ENCODE measurements at regions not wholly inside any gene's neighbourhood (a gene's known extent, or its start where the extent isn't known, plus 50 kb on each side); places are given as distances from the start of the nearest gene placed in this dataset.

DNA sequence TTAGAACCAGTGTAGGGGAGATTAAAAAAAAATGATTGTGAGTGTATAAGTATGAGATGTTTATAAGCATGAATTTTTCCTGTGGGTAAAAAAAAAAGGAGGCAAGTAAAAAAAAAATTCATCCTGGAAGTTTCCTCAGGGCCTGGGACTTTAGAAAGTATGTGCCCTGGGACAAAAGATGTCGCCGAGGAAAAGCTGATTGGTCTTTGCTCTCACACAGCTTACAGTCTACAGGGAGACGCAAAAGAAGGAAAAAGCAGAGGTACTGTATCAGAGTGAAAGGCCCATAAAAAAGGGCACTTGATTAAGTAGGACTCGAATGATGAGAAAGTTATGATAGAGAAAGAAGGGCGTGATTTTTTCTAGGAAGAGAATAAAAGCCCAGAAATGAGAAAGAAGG, 501.4 kb upstream of the MEF2C start:
- DNase-seq = no peak

DNA sequence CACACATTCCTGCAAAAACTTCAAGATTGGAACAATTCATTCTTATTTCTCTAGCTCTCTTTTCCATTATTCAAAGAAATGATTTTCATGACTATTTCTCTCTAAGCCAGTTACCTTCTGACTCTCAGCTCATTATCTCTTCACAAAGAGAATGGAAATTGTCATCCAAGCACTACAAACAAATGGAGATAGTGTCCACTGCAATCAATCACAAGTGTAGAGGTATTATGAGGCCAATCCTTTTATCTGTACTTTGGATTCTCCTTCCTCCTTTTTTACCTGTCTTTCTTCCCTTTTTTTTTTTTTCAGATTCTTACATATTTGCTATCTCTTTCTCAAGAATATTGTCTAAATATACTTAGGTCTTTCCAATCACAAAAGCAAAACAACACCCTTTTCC, 497.7 kb upstream of the MEF2C start:
- no peak for DNase-seq

DNA sequence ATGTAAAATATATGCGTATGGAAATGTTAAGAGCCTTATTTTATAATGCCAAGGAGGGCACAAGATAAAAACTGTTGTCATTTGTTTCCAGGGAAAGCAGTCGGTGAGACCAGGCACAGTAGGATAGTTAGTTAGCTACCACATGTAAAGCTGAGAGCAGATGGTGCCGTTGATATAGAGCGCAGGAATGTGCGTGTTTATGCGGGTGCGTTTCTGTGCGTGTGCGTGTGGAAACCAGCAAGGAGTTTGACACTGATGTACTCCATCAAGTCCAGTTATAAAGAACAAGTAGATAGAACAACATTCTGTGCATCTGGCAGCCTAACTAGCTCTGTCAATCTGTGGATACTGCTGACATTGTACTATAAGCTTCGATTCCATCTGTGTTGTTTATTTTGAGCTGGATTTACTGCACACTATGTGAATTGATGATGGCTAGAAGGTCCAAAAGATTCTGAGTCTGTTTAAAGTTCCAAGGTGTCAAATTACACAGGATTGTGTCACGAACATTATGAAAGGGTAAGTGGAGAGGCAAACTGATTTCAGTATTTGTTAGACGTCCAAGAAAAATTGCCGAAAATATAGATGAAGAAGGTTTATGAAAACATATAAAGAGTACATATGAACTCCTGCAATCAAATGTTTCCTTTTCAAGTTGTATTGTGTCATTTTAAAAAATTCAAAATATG, 494.9 kb upstream of the MEF2C start:
- DNase-seq = no peak

DNA sequence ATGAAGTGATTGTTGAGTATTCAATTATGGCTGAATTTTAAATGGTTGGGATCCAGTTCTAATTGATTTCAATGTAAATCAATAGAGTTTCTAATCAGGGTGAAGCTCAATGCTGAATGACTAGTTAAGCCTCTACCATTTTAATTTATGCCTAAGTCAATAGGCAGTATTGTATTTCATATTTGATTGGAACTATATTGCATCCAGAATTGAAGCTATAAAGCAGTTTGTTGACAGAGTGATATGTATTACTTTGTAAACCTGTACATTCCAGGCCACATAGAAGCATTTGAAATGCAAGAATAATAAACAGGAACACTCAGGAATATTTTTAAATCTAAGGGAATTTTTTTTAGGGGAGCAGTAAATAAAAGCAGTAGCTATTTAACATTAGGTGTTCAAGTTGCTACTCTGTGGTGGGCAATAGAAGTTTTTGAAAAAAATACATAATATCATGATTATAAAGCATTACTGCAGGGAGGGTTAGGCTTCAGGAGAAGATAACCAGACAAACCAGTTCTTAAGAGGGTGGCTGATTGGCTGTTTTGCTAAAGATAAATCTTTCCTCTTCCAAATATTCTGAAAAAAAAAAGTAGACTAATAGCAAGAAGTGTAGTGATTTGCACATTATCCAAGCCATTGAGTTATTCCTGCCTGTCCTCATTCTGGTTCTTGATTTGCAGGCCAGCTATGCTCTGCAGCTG, 492.0 kb upstream of the MEF2C start:
- DNase-seq = no peak

DNA sequence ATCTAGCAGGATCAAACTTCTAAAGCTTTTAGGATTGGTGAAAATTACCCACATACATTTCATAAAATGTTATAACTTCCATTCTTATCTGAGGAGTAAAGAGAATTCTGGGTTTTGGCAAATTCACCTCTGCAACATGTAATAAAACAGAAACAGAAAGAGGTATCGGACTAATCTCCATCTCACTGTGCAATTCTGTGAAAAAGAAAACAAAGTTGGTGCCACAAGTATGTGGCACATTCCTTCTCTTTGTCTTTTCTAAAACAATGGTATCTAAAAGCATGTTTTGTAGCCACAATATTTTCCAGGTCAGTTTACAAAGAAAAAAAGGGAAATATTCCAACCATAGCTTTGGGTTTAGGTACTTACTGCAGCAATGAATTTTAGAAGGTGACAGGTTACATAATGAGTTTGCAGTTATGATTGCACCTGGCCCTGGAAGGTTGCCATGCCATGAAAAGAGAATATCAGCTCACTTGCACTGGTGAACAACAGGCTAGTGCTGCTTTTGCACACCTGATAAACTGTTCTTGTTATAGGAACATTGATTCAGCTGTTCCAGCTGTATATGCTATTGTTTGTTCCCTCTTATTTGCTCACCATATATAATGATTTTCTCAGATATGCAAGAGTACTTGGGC, 491.3 kb upstream of the MEF2C start:
- no peak for DNase-seq

DNA sequence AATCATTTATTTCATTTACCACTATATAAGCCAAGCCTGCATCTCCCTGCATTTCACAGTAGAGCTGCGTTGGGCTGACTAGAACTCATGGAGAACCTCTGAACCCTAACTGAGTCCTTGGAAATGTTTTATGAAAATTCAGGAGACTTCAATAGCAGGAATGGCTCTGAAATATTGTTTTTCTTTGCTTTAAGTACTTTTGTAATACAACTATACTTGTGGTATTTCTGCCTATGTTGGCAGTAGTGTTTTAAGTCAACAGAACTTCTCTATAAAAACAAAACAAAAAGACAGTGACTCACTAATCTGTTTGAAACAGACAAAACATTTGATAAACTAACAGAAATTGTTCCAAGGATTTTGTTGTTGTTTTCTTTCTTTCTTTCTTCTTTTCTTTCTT, 489.2 kb upstream of the MEF2C start:
- DNase-seq = no peak

DNA sequence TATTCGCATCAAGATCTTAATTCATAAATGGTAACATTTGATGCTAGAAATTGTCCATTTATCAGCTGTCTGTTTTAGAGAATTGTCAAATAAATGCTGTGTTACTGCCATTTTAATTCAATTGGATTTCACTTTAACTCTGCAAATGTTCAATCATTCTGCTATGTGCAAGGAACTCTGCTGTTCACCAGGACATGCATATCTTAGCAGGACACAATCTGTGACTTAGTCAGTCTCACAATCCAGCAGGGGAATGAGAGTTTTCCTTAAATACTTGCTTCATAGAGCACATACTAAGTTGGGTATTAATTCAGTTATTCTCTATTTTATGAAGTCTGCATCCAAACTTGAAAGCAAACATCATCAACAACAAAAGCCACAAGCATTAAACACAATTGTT, 488.7 kb upstream of the MEF2C start:
- no peak for DNase-seq

DNA sequence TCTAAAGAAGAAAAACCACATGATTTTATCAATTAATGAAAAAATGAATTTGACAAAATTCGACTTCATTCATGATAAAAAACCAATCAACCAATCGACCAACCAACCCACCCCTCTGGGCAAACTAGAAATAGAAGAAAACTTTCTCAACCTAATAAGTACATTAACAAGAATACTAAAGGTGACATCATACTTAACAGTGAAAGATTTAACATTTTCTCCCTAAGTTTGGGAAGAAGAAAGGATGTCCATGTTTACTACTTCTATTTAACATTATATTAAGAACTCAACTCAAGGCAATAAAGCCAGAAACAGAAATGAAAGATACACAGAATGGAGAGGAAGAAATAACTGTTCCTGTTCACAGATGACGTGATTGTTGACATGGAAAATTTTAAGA, 476.1 kb upstream of the MEF2C start:
- DNase-seq = no peak

DNA sequence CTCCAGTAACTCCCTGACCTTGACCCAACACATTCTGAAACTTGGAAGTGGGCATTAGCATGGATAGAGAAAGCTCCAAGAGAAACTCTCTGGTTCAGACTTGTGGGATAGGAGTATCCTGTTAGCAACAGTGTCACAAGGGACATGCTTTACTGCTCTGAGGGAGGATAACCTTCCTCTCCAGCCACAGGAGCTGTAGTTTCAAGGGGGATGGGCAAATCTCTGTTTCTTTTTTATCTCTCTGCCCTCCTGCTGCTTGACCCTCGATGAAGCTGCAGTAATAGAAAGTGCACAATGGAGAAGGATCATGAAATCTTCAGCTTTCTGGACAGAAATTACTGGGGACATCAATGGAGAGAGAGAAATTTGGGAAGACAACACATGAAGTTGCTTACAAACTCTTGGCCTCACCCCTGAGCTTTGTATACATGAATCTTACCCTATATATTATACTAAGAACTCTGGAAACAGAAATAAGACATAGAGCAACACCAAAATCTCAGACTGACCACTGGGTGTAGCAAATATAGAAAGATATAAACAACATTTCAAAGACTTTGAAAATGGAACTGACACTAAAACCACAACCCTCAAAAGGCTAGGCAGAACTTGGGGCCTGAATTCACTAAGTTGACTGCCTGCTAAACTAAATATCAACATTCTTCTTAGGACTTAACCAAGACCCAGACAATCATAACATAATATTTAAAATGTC, 471.0 kb upstream of the MEF2C start:
- no peak for DNase-seq

DNA sequence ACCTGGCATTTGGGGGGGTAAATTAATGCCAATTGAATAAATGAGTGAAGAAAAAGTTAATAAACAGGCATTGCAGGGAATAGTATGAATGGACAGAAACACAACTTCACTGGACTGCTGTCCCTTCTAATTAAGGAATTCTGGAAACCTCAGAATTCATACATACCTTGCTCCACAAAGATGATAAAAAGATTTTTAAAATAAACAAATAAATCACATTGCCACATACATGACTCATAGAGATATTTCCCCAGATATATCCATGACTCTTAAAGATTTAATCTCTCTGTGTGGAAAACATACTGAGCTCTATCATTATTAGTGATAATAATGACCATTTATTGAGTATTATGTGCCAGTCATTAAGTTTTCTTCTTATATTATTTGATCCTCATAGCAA, 469.0 kb upstream of the MEF2C start:
- no peak for DNase-seq

DNA sequence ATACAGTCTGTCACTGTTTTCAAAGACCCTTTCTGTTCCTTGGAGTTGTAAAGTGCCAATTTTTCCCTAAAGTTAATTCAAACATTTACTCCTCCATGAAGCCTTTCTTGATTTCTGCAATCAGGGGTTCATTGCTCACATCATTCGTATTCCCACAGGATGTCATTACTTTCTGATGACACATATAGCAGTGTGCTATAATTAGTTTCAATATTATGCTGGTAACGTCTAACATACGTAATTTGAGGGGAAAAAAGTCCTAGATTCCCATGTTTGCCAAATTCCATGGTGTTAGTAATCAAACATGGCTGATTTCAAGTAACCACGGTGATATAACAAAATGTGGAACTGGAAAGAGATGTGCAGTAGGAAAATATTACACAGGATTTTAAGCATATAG, 468.2 kb upstream of the MEF2C start:
- no peak for DNase-seq

DNA sequence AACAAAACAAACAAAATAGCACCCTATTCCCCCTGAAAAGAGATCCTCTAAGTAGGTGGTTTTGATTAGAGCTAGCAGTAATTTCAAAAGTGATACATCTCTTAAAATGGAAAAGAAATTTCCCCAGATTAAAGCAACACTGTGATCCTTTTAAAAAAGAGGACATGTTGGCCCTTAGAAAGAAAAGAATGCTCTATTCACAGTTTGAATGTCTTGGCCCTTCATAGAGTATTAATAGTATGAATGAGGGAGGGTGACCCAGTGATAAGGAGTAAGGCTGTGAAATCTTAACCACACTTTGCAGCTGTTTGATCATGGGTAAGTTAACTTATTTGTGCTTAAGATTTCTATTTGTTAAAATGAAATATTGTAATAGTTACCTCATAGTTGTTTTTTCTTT, 467.7 kb upstream of the MEF2C start:
- no peak for DNase-seq

DNA sequence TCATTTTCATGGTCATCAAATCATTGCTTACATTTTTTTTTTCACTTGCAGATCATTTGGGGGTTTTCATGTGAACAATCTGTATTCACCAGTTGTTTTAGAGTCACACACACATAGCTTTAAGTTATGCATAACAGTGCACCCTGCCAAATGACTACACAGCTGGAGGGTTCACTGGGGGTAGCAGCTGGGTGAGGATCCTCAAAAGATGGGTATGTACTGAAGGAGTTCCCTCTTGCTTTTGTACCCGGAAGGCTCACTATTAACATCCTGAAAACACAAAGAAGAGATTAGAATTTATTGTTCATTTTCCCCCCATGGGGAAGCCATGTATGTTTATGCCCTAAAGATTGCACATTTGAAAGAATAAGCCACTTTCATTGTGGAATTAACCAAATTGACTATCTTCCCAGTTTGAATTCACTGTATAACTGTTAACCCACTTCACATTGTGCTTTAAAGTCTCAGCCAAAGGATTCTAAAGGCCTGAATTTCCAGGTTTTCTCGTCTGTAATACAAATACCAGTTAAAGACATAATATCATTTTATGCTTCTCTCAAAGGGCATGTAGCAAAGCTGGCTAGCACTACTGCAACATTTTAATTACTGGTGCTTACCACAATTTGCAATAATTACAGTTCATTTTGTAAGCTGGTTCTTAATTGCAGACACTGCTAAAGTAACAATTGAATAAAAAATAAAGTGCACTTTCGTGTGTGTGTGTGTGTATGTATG, 466.4 kb upstream of the MEF2C start:
- no peak for DNase-seq

DNA sequence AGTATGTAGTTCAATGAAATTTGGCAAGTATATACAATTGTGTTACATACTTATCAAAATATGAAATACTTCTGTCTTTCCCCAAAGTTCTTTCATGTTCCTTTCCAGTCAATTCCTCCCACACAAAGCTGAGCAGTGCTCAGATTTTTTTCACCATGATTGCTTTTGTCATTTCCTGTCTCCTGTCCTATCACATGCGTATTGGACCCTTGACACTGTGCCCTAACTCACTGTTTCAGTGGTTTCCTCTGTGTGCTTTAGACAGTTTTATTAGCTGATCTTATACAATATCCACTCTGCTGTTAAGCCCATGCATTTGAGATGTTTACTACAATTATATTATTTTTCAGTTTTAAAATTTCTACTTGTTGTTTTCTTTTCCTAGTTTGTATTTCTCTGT, 463.6 kb upstream of the MEF2C start:
- no peak for DNase-seq

DNA sequence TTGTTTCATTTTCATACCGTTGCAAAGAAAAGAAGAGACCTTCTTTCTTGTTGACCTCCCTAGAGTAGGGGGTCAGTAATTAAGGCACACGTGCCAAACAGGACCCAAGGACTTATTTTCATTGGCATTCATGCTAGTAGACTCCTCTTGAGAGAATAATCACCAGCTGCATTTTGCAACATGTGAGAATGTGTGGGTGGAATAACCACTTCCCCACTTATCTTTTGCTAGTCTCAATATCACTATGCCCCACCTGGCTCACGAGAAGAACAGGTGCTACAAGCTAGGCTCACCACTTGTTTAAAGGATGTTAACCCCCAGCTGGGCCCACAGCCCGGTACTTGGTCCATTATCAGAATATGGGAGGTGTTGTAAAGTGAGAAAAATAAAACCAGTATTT, 460.7 kb upstream of the MEF2C start:
- no peak for DNase-seq

DNA sequence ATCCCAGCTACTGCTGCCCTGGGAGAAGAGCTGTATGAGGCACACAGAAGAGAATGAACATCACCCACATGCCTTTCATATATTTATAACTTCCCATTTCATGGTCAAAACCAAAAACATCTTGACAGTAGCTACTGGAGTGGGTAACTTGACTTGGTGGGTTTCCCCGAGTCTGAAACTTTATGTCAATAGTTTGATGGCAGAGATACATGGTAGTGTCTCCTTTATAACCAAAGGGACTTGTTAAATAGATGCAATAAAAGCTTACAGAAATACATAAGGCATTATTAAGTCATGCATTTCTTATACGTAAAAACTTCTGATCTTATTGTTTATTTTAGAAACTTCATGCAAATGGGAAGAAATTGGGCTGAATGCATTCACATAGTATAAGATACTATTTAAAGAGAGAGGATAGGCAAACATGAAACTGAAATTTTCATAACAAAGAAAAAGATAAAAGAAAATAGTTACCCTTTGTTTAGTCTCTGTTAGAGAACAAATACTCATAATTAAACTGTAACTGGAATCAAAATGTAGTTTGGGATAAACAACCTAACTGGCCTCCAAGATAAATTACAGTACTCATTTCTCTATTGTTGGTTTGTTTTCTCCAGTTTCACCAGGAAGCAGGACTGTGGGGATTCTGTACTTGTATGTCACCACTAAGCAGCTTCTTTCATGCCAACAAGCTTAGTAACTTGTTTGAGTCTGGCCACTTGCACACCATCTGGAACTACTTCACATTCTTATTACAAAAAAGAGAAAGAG, 459.3 kb upstream of the MEF2C start:
- DNase-seq = no peak

DNA sequence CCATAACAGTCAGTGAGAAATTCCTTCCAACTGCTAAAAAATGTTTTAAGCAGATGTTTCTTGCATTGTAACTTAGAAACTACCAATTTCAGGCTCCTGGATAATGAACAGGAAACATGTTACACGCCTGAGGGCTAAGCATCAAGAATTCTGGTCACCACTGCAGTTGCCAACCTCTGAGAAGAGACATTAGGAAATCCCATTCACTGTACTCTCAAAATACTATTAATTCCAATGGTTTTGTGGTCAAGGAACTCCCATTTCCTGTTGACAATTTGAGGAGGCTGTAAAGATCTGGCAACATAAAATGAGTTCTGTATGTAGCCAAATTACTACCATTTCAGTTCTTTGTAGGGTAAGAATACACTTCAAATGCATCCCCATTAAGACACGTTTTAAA, 456.0 kb upstream of the MEF2C start:
- DNase-seq = no peak

DNA sequence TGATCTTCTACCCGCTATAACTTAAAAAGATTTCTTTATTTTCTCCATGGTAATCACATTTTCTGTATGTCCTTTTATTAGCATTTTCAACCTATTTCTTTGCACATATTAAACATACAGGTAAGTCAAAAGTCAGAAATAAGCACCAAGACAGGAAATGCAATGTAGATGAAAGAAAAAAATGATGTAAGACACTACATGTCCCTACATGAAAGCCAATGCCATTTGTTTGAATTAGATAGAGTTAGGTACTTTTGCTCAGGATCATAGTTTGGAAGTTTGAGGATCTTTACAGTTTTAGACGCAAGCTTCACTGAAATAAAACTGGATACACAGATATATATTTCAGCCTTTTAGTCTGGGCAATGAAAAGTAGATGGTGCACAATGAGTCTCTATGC, 453.1 kb upstream of the MEF2C start:
- no peak for DNase-seq

DNA sequence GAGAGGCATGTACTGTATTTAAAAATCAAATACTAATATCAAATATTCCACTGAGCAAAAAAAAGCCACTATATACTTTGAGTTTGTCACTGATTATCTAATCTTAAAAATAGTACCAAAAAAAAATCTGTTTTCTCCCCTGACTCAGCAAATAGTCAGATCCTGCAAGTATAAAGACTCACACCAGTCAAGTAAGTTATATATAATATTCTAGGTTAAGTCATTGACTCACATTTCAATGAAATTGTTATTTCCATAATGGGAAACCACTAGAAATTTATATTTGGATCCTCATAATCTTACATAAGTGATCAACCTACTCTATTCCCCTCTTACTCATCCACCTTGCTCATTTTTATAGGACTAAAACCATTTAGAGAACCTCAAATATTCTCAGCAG, 447.2 kb upstream of the MEF2C start:
- DNase-seq = no peak

DNA sequence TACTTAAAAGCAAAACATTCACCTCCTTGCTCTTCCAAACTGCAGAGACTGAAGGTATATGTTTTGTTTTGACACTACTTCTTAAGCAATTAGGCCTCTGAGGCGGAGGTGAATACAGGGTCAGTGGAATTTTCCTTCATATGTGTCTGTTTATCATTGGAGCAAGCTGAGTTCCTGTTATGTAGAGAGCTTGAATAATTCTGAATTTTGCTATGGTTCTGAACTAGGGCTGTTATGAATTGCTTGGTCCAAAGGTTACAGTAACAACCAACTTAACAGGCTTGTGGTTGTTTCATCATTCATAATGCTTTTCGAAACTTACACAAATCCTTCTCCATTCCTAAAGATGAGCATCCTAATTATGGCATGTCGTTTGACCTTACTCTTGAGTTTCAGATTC, 444.6 kb upstream of the MEF2C start:
- no peak for DNase-seq

DNA sequence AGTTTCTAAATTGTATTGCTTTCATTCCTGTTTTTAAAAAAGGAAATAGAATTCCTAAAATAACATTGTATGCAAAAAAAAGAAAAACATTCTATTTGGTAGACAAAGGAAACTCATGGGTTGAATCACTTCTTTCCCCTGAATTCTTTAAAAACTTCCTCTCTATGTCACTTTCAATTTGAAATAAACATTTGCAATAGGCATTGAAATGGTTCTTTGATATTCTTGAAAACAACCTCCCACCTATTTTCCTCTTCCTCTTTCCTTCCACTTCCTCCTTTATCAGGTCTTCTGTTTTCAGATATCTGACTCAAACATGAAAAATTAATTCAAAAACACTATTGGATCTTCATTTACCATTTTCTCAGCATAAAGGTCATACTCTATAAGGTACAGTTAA, 442.0 kb upstream of the MEF2C start:
- DNase-seq = peak; percentile 5
